ENCODE measurements at regions not wholly inside any gene's neighbourhood (a gene's known extent, or its start where the extent isn't known, plus 50 kb on each side); places are given as distances from the start of the nearest gene placed in this dataset.
"Not testable (repeated sequence)": the region's sequence is repeated elsewhere in the genome, so short reads cannot be mapped to it uniquely, and the experiment has no call there.

- TF ChIP-seq EZH2 (IDR thresholded peaks at IDR 0.05); POLR2AphosphoS5 (IDR thresholded peaks at IDR 0.05; ENCODE audit: borderline replicate concordance, low read depth, low read length); FOXP2 (optimal IDR thresholded peaks at IDR 0.05; ENCODE audit: control extremely low read depth, extremely low read length, insufficient read depth): not testable (repeated sequence)
These were observed 677.4 kb downstream of the TNS3 start for GRCh38 chr7:46904523-46904922.

Data from SK-N-MC (cell line).